Osteoblast (primary cell): ENCODE measurements at regions not wholly inside any gene's neighbourhood (a gene's known extent, or its start where the extent isn't known, plus 50 kb on each side); places are given as distances from the start of the nearest gene placed in this dataset.

ENCODE experiments used
- DNase-seq: peaks from one replicate; pipeline ENCODE4 v3.0.0; 2011; ENCODE audit warnings: low spot score, mixed read lengths; ENCODE audit not compliant: insufficient read length; ENCODE audit errors: missing footprints
- H2AFZ ChIP-seq: 2 replicates; pipeline ENCODE4 v1.6.0; 2011; ENCODE audit warnings: mild to moderate bottlenecking, low read length
- H3K27ac ChIP-seq: 2 replicates; pipeline ENCODE4 v1.5.1; 2011; ENCODE audit warnings: mild to moderate bottlenecking, low read depth, low read length, moderate library complexity
- H3K27me3 ChIP-seq: 2 replicates; pipeline ENCODE4 v1.6.0; 2012; ENCODE audit warnings: mild to moderate bottlenecking, control low read depth, inconsistent platforms, low read length, moderate library complexity; ENCODE audit not compliant: insufficient read depth
- H3K36me3 ChIP-seq: 2 replicates; pipeline ENCODE4 v1.5.1; 2011; ENCODE audit warnings: mild to moderate bottlenecking, low read length, control low read depth, moderate library complexity; ENCODE audit not compliant: insufficient read depth
- H3K4me1 ChIP-seq: 2 replicates; pipeline ENCODE4 v1.5.1; 2011; ENCODE audit warnings: mild to moderate bottlenecking, low read length, control low read depth, moderate library complexity; ENCODE audit not compliant: insufficient read depth
- H3K4me2 ChIP-seq: 2 replicates; pipeline ENCODE4 v1.6.0; 2011; ENCODE audit warnings: mild to moderate bottlenecking, low read length; ENCODE audit not compliant: insufficient read depth
- H3K4me3 ChIP-seq: fragments of 200-600 bp; sonication (generic); 3 replicates; pipeline ENCODE4 v1.5.1; 2012; ENCODE audit warnings: mild to moderate bottlenecking, low read length, inconsistent platforms; ENCODE audit not compliant: insufficient read depth
- H3K79me2 ChIP-seq: 2 replicates; pipeline ENCODE4 v1.6.0; 2012; ENCODE audit warnings: mild to moderate bottlenecking, low read length, control low read depth, inconsistent platforms; ENCODE audit not compliant: insufficient read depth
- H3K9me3 ChIP-seq: 2 replicates; pipeline ENCODE4 v1.5.1; 2011; ENCODE audit warnings: low read depth, low read length, control low read depth
- H4K20me1 ChIP-seq: 2 replicates; pipeline ENCODE4 v1.6.0; 2012; ENCODE audit warnings: mild to moderate bottlenecking, low read length, control low read depth; ENCODE audit not compliant: insufficient read depth
- TF ChIP-seq, protein P1 (sequence below): IDR thresholded peaks from 2 replicates; pipeline ENCODE4 v1.5.1; 2011; ENCODE audit warnings: mild to moderate bottlenecking, low read depth, low read length, moderate library complexity; ENCODE audit errors: extremely low read depth

DNA sequence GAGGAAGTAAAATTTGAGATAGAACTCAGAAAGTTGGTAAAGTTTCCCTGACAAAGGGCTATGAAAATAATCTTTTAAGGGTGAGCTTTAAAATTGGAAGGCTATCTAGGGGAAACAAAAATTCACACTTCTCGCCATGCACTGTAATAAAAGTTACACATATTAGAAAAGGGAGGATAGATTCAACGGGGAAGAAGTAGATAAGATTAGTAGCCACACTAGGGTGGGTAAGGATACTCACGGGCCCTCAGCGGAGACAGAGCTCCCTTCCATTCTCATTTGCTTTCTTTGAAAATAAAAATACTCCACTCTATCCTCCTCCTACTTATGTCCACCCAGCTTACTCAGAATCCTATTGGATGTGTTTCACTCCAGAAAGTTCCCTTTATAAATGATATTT lies 691.3 kb upstream of the NR2F2 start:
- H3K79me2 ChIP-seq: no peaks in the 10 kb centered on the region
- H3K9me3 ChIP-seq: no peaks in the 10 kb centered on the region
- TF ChIP-seq, protein P1, sequence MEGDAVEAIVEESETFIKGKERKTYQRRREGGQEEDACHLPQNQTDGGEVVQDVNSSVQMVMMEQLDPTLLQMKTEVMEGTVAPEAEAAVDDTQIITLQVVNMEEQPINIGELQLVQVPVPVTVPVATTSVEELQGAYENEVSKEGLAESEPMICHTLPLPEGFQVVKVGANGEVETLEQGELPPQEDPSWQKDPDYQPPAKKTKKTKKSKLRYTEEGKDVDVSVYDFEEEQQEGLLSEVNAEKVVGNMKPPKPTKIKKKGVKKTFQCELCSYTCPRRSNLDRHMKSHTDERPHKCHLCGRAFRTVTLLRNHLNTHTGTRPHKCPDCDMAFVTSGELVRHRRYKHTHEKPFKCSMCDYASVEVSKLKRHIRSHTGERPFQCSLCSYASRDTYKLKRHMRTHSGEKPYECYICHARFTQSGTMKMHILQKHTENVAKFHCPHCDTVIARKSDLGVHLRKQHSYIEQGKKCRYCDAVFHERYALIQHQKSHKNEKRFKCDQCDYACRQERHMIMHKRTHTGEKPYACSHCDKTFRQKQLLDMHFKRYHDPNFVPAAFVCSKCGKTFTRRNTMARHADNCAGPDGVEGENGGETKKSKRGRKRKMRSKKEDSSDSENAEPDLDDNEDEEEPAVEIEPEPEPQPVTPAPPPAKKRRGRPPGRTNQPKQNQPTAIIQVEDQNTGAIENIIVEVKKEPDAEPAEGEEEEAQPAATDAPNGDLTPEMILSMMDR: no peak
- H3K27me3 ChIP-seq: no peaks in the 10 kb centered on the region
- H3K4me3 ChIP-seq: no peak overlapping the region
- no peak overlapping the region for H3K4me2 ChIP-seq
- no peak overlapping the region for H3K27ac ChIP-seq
- no peaks in the 10 kb centered on the region for H3K36me3 ChIP-seq
- no peak for DNase-seq
- no peak overlapping the region for H2AFZ ChIP-seq
- no peaks in the 10 kb centered on the region for H4K20me1 ChIP-seq
- H3K4me1 ChIP-seq: no peaks in the 10 kb centered on the region

DNA sequence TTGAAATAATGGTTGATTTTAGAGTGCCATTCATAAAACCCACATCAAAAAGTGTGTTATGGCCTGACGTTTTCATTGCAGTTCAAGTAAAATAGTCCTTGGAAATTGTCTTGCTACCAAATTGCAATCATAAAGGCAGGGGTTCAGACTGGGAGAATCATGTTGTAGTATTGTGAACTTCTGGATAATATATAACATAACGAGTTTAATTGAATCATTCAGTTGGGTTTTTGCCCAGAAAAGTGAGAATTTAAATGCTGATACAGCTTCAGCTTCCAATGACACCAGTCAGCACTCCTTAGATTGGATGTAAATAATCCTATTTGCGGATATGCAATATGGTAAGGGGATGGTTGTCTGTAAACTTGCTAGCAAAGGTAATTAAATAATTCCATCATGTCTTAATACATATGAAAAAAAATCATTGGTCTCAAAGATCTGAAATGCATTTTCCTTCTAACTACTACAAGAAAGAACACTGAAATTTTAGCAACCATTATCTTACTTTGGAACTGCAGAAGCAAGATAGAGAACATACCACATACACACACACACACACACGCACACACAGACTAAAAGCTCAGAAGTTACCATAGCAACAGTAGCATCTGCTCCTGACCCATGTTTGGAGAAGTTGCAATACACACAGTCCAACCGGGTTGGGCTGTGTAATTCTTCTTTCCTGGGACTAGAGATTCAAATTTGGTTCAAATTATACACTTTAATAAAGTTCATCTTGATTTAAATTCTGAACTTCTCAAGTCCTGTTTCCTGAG lies 686.2 kb upstream of the NR2F2 start:
- H3K27me3 ChIP-seq: no peaks in the 10 kb centered on the region
- no peaks in the 10 kb centered on the region for H4K20me1 ChIP-seq
- H3K4me3 ChIP-seq: no peak overlapping the region
- H3K4me1 ChIP-seq: no peaks in the 10 kb centered on the region
- TF ChIP-seq, protein P1: no peak
- no peak for DNase-seq
- H3K36me3 ChIP-seq: no peaks in the 10 kb centered on the region
- H3K4me2 ChIP-seq: no peak overlapping the region
- no peaks in the 10 kb centered on the region for H3K9me3 ChIP-seq
- H3K79me2 ChIP-seq: no peaks in the 10 kb centered on the region
- no peak overlapping the region for H2AFZ ChIP-seq
- H3K27ac ChIP-seq: no peak overlapping the region

DNA sequence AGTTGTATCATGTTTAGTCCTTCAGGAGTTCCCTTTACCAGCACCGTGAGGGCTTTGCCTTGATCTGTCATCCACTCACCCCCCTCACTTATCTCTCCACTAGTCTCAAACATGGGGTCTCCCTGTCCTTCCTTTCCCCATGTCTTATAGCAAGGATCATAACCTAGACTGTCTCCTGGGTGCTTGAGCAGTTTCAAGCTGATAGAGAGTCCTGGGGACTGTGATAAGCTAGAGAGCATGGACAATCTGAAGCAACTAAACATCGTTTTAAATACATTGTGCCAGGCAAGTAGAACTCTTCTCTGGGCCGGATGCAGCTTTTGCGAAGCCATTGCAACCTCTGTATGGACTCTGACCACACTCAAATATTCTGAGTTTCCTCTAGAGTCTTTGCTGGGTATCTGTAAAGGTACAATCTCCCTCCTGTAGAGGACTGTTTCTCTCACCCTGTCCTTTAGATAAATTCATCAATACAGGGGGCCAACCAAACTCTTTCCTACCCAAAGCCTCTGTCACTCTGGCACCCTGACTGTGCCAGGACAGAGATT lies 684.6 kb upstream of the NR2F2 start:
- Histone ChIP-seq H3K4me3 (no peak overlapping the region), H3K9me3 (no peaks in the 10 kb centered on the region), H2AFZ (no peak overlapping the region), H3K36me3 (no peaks in the 10 kb centered on the region), H4K20me1 (no peaks in the 10 kb centered on the region), H3K27ac (no peak overlapping the region), H3K4me1 (no peaks in the 10 kb centered on the region), H3K27me3 (no peaks in the 10 kb centered on the region), H3K79me2 (no peaks in the 10 kb centered on the region), H3K4me2 (no peak overlapping the region)
- TF ChIP-seq, protein P1: no peak
- peak; percentile 50 for DNase-seq

DNA sequence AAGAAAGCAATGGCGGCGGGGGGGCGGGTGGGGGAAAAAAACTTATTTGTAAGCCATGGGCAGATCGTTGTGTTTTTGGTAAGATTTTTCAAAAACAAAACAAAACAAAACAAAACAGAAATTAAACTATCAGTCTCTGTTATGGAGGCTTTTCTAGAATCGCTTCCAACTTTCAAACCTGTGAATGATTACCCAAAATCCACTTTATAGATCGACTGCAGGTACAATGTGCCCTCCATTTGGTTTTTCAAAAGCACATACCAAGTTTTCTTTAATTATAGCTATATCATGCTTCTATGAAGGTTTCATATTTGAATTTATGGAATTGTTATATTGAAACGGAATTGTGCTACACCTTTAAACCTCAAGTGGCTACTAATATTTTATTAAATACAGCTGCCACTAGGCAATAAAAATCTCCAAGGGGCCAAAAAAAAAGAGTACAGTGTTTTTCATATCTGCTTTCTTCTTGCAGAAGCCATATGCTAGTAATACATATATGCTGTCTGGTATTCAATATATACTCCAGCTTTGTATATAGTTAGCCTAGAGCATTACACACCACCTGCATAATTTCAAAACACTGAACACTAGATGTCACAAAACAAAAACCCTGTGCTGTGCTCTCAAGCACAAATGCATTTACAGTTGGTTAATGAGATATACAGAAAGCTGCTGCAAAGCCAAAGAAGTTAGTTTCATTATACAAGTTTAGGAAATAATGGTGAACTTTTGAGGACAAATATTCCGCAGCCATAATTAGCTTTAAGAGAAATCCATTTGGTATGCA lies 683.8 kb upstream of the NR2F2 start:
- DNase-seq: no peak
- Histone ChIP-seq H4K20me1 (no peaks in the 10 kb centered on the region), H3K9me3 (no peaks in the 10 kb centered on the region), H3K4me2 (no peak overlapping the region), H3K27me3 (no peaks in the 10 kb centered on the region), H2AFZ (no peak overlapping the region), H3K4me3 (no peak overlapping the region), H3K79me2 (no peaks in the 10 kb centered on the region), H3K4me1 (no peaks in the 10 kb centered on the region), H3K36me3 (no peaks in the 10 kb centered on the region), H3K27ac (no peak overlapping the region)
- TF ChIP-seq, protein P1: no peak
